Gastroesophageal sphincter (tissue), 3 donors: ENCODE measurements at regions not wholly inside any gene's neighbourhood (a gene's known extent, or its start where the extent isn't known, plus 50 kb on each side); places are given as distances from the start of the nearest gene placed in this dataset.

Source experiments
- POLR2A ChIP-seq, 2 donors: fragments of 450-650 bp; IDR thresholded peaks; one replicate each; pipeline ENCODE4 v1.6.1; 2017; ENCODE audit warnings: antibody characterized with exemption in 2 of 2, mild to moderate bottlenecking in 2 of 2, moderate library complexity in 1 of 2
- TF ChIP-seq, protein P1 (sequence below), 4 experiments: fragments of 200-600 bp in 2 of 4; fragments of 450-650 bp in 2 of 4; sonication (generic) in 1 of 4; IDR thresholded peaks; one replicate each; pipeline ENCODE4 v1.5.1; 2017 to 2019; ENCODE audit warnings: antibody characterized with exemption in 4 of 4, mild to moderate bottlenecking in 2 of 4, moderate library complexity in 2 of 4

GRCh38 chr7:34236057-34236456 is 330.7 kb downstream of the BMPER start:
- no peak for TF ChIP-seq POLR2A (IDR thresholded peaks at IDR 0.05)
- TF ChIP-seq, protein P1, sequence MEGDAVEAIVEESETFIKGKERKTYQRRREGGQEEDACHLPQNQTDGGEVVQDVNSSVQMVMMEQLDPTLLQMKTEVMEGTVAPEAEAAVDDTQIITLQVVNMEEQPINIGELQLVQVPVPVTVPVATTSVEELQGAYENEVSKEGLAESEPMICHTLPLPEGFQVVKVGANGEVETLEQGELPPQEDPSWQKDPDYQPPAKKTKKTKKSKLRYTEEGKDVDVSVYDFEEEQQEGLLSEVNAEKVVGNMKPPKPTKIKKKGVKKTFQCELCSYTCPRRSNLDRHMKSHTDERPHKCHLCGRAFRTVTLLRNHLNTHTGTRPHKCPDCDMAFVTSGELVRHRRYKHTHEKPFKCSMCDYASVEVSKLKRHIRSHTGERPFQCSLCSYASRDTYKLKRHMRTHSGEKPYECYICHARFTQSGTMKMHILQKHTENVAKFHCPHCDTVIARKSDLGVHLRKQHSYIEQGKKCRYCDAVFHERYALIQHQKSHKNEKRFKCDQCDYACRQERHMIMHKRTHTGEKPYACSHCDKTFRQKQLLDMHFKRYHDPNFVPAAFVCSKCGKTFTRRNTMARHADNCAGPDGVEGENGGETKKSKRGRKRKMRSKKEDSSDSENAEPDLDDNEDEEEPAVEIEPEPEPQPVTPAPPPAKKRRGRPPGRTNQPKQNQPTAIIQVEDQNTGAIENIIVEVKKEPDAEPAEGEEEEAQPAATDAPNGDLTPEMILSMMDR (IDR thresholded peaks at IDR 0.05): no peak
